ENCODE measurements at regions not wholly inside any gene's neighbourhood (a gene's known extent, or its start where the extent isn't known, plus 50 kb on each side); places are given as distances from the start of the nearest gene placed in this dataset.

DNA sequence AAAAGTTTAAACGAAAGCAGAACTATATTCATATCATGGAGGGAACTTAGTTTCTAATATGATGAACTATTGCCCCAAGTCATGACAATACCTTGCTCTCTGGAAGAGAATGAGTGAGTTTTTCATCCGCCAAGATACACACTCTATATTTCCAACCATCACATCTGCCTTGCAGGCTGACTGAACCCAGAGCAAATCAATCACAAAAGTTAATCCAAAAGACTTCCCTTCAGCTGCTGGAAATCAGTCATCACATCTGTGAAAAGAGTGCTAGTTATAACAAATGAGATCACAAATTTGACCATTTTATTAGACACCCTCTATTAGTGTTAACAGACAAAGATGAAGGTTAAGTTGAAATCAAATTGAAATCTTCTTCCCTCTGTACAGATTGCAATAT, 261.7 kb upstream of the PRKCQ start (continued):
- no peak for TF ChIP-seq ZBTB43 (CRISPR knock-in tag; IDR thresholded peaks at IDR 0.05)
- TF ChIP-seq ZNF263 (CRISPR knock-in tag; IDR thresholded peaks at IDR 0.05; ENCODE audit: low read depth), result no peak
- no peak for TF ChIP-seq NFATC4 (CRISPR knock-in tag; IDR thresholded peaks at IDR 0.05)
- TF ChIP-seq GTF2I (CRISPR knock-in tag; conservative IDR thresholded peaks at IDR 0.05), result no peak
- TF ChIP-seq E2F1 (CRISPR knock-in tag; IDR thresholded peaks at IDR 0.05), result no peak

DNA sequence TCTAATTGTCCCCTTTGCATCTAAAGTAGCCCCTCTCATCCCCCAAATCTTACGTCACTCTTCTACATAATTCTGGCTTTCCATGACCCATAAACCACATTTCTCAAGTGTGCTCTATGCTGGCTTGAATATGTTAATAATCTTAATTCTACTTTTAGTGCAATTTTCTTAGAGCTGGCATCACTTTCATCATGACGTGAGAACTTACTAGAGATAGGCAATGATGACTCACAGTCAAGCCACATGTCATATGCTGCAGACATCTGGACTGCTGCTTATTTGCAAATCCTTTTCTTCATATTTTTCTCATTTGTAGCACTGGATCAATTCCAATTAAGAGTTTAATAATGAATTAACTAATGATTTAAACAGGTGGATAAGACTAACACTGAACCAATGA, 260.7 kb upstream of the PRKCQ start:
- TF ChIP-seq NR1H2 (CRISPR knock-in tag; IDR thresholded peaks at IDR 0.05), result no peak
- no peak for TF ChIP-seq NR2C2 (CRISPR knock-in tag; IDR thresholded peaks at IDR 0.05)
- TF ChIP-seq, protein P1, sequence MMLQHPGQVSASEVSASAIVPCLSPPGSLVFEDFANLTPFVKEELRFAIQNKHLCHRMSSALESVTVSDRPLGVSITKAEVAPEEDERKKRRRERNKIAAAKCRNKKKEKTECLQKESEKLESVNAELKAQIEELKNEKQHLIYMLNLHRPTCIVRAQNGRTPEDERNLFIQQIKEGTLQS (CRISPR knock-in tag; conservative IDR thresholded peaks at IDR 0.05), result no peak
- TF ChIP-seq RELA (CRISPR knock-in tag; IDR thresholded peaks at IDR 0.05; ENCODE audit: borderline replicate concordance), result no peak
- TF ChIP-seq E2F1 (CRISPR knock-in tag; IDR thresholded peaks at IDR 0.05), result no peak
- no peak for TF ChIP-seq PREB (CRISPR knock-in tag; IDR thresholded peaks at IDR 0.05; ENCODE audit: borderline replicate concordance)
- no peak for TF ChIP-seq NR3C1 (CRISPR knock-in tag; conservative IDR thresholded peaks at IDR 0.05; ENCODE audit: low read depth)
- TF ChIP-seq KAT7 (CRISPR knock-in tag; IDR thresholded peaks at IDR 0.05; ENCODE audit: borderline replicate concordance), result no peak
- TF ChIP-seq ETV6 (CRISPR knock-in tag; IDR thresholded peaks at IDR 0.05), result no peak
- no peak for TF ChIP-seq ATF2 (CRISPR knock-in tag; IDR thresholded peaks at IDR 0.05; ENCODE audit: borderline replicate concordance, low read depth)
- TF ChIP-seq, protein P2, sequence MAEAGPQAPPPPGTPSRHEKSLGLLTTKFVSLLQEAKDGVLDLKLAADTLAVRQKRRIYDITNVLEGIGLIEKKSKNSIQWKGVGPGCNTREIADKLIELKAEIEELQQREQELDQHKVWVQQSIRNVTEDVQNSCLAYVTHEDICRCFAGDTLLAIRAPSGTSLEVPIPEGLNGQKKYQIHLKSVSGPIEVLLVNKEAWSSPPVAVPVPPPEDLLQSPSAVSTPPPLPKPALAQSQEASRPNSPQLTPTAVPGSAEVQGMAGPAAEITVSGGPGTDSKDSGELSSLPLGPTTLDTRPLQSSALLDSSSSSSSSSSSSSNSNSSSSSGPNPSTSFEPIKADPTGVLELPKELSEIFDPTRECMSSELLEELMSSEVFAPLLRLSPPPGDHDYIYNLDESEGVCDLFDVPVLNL (CRISPR knock-in tag; IDR thresholded peaks at IDR 0.05; ENCODE audit: borderline replicate concordance, low read depth), result no peak
- no peak for TF ChIP-seq MYBL2 (CRISPR knock-in tag; IDR thresholded peaks at IDR 0.05)
- no peak for TF ChIP-seq ZNF281 (CRISPR knock-in tag; IDR thresholded peaks at IDR 0.05)
- no peak for TF ChIP-seq MAX (CRISPR knock-in tag; IDR thresholded peaks at IDR 0.05)
- no peak for TF ChIP-seq ELF4 (CRISPR knock-in tag; IDR thresholded peaks at IDR 0.05; ENCODE audit: low read depth)
- no peak for TF ChIP-seq SMAD3 (CRISPR knock-in tag; IDR thresholded peaks at IDR 0.05; ENCODE audit: borderline replicate concordance)
- TF ChIP-seq GTF2I (CRISPR knock-in tag; conservative IDR thresholded peaks at IDR 0.05), result no peak
- no peak for TF ChIP-seq RORB (CRISPR knock-in tag; IDR thresholded peaks at IDR 0.05)
- Mint-ChIP-seq H3K27me3 (ENCODE audit: low read depth) (peaks cover 5% of the 10 kb centered on the region; the same call in 1 of the 2 replicates), H3K36me3 (peaks cover 76% of the 10 kb centered on the region), H3K27ac (no peak overlapping the region), H3K4me3 (no peak overlapping the region), H3K9me3 (peaks cover 54% of the 10 kb centered on the region), H3K4me1 (no peaks in the 10 kb centered on the region)
- ChIA-PET POLR2A (no interaction called here), CTCF (no interaction called here)
- DNase-seq (ENCODE audit: low spot score), result no peak
- ATAC-seq, result no peak
